NCI-H187 (cell line): ENCODE measurements at regions not wholly inside any gene's neighbourhood (a gene's known extent, or its start where the extent isn't known, plus 50 kb on each side); places are given as distances from the start of the nearest gene placed in this dataset.
"Not testable (repeated sequence)": the region's sequence is repeated elsewhere in the genome, so short reads cannot be mapped to it uniquely, and the experiment has no call there.

ENCODE experiments used
- DNase-seq, 2 experiments: peaks; one replicate each; lab custom pipeline; 2025; lab: John Stamatoyannopoulos, UW

- no peak for DNase-seq
Observed at GRCh38 chr5:112573441-112573840, 154.4 kb upstream of the EPB41L4A start.

- DNase-seq = peak; percentile 34 to 76
Observed at GRCh38 chr5:112574536-112574935, 155.5 kb upstream of the EPB41L4A start.

- DNase-seq = no peak
Observed at GRCh38 chr5:112576298-112576925, 157.3 kb upstream of the EPB41L4A start.

GRCh38 chr5:112579599-112580170, 158.0 kb upstream of the APC start:
- DNase-seq = no peak

GRCh38 chr5:112581811-112582320, 155.8 kb upstream of the APC start:
- no peak for DNase-seq

GRCh38 chr5:112583166-112583565, 154.5 kb upstream of the APC start:
- DNase-seq = no peak

- no peak for DNase-seq
Observed at GRCh38 chr5:112584781-112585180, 152.9 kb upstream of the APC start.

- DNase-seq = no peak
Observed at GRCh38 chr5:112586596-112587062, 151.1 kb upstream of the APC start.

GRCh38 chr5:112590858-112591257, 146.8 kb upstream of the APC start:
- not testable (repeated sequence) for DNase-seq

- DNase-seq = no peak
Observed at GRCh38 chr5:112594095-112594850, 143.4 kb upstream of the APC start.

GRCh38 chr5:112594941-112595340, 142.7 kb upstream of the APC start:
- no peak for DNase-seq

- DNase-seq = no peak
Observed at GRCh38 chr5:112597831-112598230, 139.9 kb upstream of the APC start.

GRCh38 chr5:112600510-112600909, 137.2 kb upstream of the APC start:
- not testable (repeated sequence) for DNase-seq

- no peak for DNase-seq
Observed at GRCh38 chr5:112604732-112605630, 132.7 kb upstream of the APC start.

GRCh38 chr5:112608975-112609374, 128.7 kb upstream of the APC start:
- DNase-seq = no peak

GRCh38 chr5:112612663-112613062, 125.0 kb upstream of the APC start:
- no peak for DNase-seq

GRCh38 chr5:112614285-112614684, 123.4 kb upstream of the APC start:
- no peak for DNase-seq

- DNase-seq = no peak
Observed at GRCh38 chr5:112614986-112615385, 122.7 kb upstream of the APC start.

GRCh38 chr5:112616812-112617547, 120.7 kb upstream of the APC start:
- no peak for DNase-seq

- no peak for DNase-seq
Observed at GRCh38 chr5:112625246-112625645, 112.4 kb upstream of the APC start.
